GM18868 (cell line): ENCODE measurements at regions not wholly inside any gene's neighbourhood (a gene's known extent, or its start where the extent isn't known, plus 50 kb on each side); places are given as distances from the start of the nearest gene placed in this dataset.
"Not testable (repeated sequence)": the region's sequence is repeated elsewhere in the genome, so short reads cannot be mapped to it uniquely, and the experiment has no call there.

Experiments
- ATAC-seq: cut with Tn5 transposase; IDR thresholded peaks from one replicate; pipeline ENCODE4 v1.9.1; 2021; ENCODE audit warnings: mild to moderate bottlenecking, moderate library complexity; ENCODE audit not compliant: unreplicated experiment

DNA sequence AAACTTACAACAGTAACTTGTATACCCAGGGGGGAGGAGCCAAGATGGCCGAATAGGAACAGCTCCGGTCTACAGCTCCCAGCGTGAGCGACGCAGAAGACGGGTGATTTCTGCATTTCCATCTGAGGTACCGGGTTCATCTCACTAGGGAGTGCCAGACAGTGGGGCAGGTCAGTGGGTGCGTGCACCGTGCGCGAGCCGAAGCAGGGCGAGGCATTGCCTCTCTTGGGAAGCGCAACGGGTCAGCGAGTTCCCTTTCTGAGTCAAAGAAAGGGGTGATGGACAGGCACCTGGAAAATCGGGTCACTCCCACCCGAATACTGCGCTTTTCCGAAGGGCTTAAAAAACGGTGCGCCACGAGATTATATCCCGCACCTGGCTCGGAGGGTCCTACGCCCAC is 278.8 kb downstream of the FAM47B start:
- not testable (repeated sequence) for ATAC-seq

- ATAC-seq = no peak
Measured at GRCh38 chrX:35244088-35244741, 301.6 kb downstream of the FAM47B start.

- no peak for ATAC-seq
Measured at GRCh38 chrX:35244796-35245508, 302.4 kb downstream of the FAM47B start.

- ATAC-seq = no peak
Measured at GRCh38 chrX:35251226-35251625, 308.6 kb downstream of the FAM47B start.

- no peak for ATAC-seq
Measured at GRCh38 chrX:35276115-35276514, 333.5 kb downstream of the FAM47B start.

GRCh38 chrX:35285289-35285962 is 342.8 kb downstream of the FAM47B start:
- no peak for ATAC-seq

DNA sequence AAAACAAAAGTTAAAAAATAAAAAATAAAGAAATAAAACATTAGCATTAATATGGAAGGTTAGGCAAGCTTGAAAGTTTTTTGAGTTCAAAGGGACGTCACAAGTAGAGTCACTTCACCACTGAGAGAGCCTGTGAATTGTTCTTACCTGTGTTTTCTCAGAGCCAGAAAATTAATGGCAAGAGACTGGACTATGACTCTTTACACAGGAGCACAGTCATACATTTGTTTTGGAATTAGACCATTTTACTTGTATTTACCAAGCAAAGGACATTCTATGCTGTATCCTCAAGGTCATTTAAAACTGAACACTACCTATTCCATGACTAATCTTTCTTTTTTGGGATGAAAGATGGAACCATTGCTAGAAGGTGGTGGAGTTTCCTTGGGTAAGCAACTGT is 346.1 kb downstream of the FAM47B start:
- ATAC-seq = no peak

- no peak for ATAC-seq
Measured at GRCh38 chrX:35289952-35290351, 347.4 kb downstream of the FAM47B start.

DNA sequence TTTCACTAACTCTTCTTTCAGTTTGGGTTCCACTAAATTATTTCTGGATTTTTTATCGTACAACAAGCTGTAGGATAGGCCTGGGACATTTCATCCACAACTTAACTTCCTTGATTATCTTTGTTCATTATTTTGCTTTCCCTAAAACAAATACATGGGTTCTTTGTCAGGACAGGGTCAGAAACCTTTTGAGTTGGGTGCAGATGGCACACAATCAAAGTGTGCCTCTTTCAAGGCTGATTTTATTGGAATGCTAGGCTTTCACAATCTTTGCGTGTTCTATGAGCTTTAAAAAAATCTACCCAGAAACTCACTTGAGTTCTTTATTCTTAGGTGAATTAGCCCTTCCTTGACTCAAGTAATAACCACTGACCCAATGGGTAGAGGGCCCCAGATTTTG is 348.4 kb downstream of the FAM47B start:
- no peak for ATAC-seq

GRCh38 chrX:35292522-35292921 is 349.9 kb downstream of the FAM47B start:
- no peak for ATAC-seq

DNA sequence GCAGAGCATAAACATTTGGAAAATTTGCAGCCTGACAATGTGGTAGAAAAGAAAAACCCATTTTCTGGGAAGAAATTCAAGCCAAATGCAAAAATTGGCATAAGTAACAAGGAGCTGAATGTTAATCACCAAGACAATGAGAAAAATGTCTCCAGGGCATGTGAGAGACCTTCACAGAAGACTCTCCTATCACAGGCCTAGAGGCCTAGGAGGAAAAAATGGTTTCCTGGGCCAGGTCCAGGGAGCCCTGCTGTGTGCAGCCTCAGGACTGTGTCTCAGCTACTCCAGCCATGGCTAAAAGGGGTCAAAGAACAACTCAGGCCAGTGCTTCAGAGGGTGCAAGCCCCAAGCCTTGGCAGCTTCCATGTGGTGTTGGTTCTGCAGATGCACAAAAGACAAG is 362.4 kb downstream of the FAM47B start:
- not testable (repeated sequence) for ATAC-seq

GRCh38 chrX:35339796-35340195 is 397.2 kb downstream of the FAM47B start:
- no peak for ATAC-seq

GRCh38 chrX:35340465-35340864 is 397.9 kb downstream of the FAM47B start:
- no peak for ATAC-seq

- no peak for ATAC-seq
Measured at GRCh38 chrX:35351212-35351611, 408.6 kb downstream of the FAM47B start.

- ATAC-seq = no peak
Measured at GRCh38 chrX:35351795-35352483, 409.3 kb downstream of the FAM47B start.

DNA sequence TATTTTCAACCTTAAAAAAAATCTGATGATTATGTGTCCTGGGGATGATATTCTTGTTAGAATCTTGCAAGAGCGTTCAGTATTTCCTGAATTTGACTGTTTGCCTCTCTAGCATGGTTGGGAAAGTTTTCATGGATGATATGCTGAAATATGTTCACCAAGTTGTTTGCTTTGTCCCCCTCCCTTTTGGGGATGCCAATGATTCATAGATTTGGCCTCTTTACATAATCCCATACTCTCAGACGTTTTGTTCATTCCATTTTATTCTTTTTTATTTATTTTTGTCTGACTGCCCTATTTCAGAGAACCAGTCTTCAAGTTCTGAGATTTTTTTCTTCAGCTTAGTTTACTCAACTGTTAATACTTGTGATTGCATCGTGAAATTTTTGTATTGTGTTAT is 415.1 kb downstream of the FAM47B start:
- ATAC-seq = no peak

DNA sequence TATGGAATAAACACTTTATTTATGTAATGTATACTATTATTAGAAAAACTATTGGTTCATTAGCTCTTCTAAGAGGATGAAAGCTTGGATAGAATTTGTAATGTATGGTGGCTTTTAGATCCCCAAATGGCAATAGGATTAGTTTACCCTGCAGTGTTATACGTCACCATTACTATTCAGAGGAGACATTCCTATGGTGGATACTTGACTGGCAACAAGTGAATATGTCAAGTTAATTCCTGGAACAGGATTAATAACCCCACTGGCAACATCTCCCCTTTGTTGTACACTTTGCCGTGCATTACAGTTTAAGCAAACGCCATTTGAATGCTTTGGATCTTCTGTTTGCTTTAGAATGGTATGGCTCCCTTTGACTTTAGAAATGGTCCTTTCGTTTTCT is 420.3 kb downstream of the FAM47B start:
- ATAC-seq = no peak

- no peak for ATAC-seq
Measured at GRCh38 chrX:35374116-35374515, 424.0 kb upstream of the MAGEB16 start.

DNA sequence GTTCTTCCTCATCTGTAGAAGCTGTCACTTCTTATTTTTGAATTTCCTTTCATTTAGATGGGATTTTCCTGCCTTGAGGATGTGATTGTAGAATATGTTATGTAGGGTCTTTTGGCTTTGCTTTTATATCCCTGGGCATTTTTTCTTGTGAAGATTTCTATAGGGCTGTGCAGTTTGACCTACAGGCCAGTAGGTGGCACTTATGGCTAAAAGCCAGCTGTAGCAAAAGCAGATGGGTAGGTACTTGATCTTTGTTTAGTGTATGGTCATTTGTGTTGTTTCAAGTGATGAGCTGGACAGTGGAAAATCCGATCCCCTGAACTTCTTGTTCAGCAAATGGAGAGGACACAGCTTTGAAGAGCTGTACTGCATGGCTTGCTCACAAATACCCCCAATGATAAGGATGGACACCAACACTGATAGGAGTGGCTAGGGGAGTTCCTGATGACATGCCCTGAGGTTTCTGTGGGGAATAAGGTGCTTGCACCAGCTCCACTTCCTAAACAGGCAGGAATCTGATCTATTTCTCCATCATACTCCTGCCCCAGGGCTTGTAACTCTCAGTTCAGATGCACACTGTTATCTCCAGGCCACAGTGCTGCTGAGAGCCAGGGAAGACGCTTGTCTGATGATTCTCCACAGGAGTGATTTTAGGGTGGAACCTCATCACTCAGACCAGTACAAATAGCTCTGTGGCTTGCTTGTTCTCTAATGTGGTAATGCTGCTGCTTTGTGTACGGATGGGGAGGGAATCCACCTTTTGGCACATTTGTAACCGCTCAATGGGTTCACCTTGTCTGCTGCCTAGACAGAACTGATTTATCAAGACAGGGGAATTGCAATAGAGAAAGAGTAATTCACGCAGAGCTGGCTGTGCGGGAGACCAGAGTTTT is 417.1 kb upstream of the MAGEB16 start:
- ATAC-seq = peak; percentile 73

- not testable (repeated sequence) for ATAC-seq
Measured at GRCh38 chrX:35381709-35382108, 416.4 kb upstream of the MAGEB16 start.

DNA sequence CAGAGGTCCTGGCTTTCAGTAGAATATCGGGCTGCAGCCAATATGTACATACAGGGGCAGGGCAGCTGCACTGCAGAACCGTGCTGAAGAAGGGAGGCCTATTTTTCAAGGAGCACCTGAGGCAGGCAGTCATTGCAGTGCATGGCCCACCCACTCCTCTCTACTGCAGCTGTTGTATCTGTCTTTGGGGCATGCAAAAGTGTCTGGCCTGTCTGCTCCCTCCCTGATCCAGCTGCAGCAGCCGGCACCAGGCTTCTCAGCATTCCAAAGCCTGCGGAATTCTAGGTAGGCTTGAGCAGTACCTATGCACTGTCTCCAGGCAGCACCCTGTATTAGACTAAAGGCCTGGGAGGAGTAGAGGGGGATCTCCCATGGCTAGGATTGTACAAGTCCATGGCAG is 415.2 kb upstream of the MAGEB16 start:
- ATAC-seq = no peak
